Sigmoid colon (tissue), 6 donors: ENCODE measurements at regions not wholly inside any gene's neighbourhood (a gene's known extent, or its start where the extent isn't known, plus 50 kb on each side); places are given as distances from the start of the nearest gene placed in this dataset.
A peak's percentile ranks its signal among the peaks of the same experiment; 100 is the strongest.

Experiments
- DNase-seq: peaks from one replicate; pipeline ENCODE4 v3.0.0-alpha.2; 2019
- H3K27ac ChIP-seq, 4 donors: fragments of 200-600 bp; sonication (generic); one replicate each; pipeline ENCODE4 v1.5.1; 2016 to 2019; ENCODE audit warnings: mild to moderate bottlenecking in 1 of 4
- H3K27me3 ChIP-seq, 3 donors: fragments of 200-600 bp; sonication (generic); one replicate each; pipeline ENCODE4 v1.5.1; 2019; ENCODE audit warnings: mild to moderate bottlenecking in 1 of 3
- H3K36me3 ChIP-seq, 4 donors: fragments of 200-600 bp; sonication (generic); one replicate each; pipeline ENCODE4 v1.5.1; 2016 to 2019
- H3K4me1 ChIP-seq, 4 donors: fragments of 200-600 bp; sonication (generic); one replicate each; pipeline ENCODE4 v1.5.1; 2017 to 2019
- H3K4me3 ChIP-seq, 4 donors: fragments of 200-600 bp; sonication (generic); one replicate each; pipeline ENCODE4 v1.5.1; 2017 to 2019; ENCODE audit warnings: mild to moderate bottlenecking in 2 of 4, moderate library complexity in 1 of 4
- H3K9me3 ChIP-seq, 4 donors: fragments of 200-600 bp in 3 of 4; sonication (generic) in 3 of 4; one replicate each; pipeline versions ENCODE4 v1.5.1 to v1.6.1; 2013 to 2019
- EP300 ChIP-seq, 4 donors: sonication (generic); formaldehyde crosslinking; IDR thresholded peaks; one replicate each; pipeline ENCODE4 v1.6.1; 2017; ENCODE audit warnings: antibody characterized with exemption in 4 of 4
- POLR2A ChIP-seq, 2 donors: fragments of 450-650 bp; IDR thresholded peaks; one replicate each; pipeline ENCODE4 v1.6.1; 2016; ENCODE audit warnings: antibody characterized with exemption in 2 of 2, mild to moderate bottlenecking in 2 of 2, moderate library complexity in 2 of 2
- POLR2AphosphoS5 ChIP-seq, 4 donors: sonication (generic); formaldehyde crosslinking; IDR thresholded peaks; one replicate each; pipeline ENCODE4 v1.6.1; 2017; ENCODE audit warnings: antibody characterized with exemption in 4 of 4
- WGBS, 2 donors: extraction: QIAGEN DNeasy Blood & Tissue Kit; methylation state at CpG; one replicate each; pipeline ENCODE4 v1.1.7; 2013; 5-methylcytosine and 5-hydroxymethylcytosine counted together
- intact Hi-C: fragments of 100-400 bp; cut with DNase I; formaldehyde crosslinking; loops from one replicate; pipeline ENCODE4 v1.15.1; 2023
- TF ChIP-seq, protein P1 (sequence below), 4 experiments: fragments of 450-650 bp in 3 of 4; fragments of 200-600 bp in 1 of 4; IDR thresholded peaks; one replicate each; pipeline ENCODE4 v1.5.1; 2016 to 2019; ENCODE audit warnings: antibody characterized with exemption in 4 of 4, mild to moderate bottlenecking in 3 of 4, moderate library complexity in 2 of 4
- donor health status: healthy with polysubstance abuse.
- donor health status: healthy.

DNA sequence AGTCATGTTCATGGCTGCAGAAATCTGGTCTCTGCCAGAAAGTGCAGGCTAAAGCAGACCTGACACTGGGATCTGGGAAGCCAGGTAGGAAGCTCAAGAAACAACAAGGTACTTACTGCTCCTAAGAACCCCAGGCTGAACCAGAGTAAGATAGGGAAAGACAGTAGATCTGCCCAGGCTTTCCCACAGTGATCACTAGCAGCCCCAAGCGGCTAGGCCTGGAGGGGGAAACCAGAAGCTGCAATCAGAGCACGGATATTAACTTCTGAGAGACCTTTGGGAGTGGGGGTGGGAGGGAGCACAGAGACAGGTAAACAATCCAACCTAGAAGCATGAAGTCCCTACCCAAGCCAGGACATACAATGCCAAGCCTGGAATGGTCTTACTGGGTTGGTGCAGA, 135.2 kb upstream of the C11orf58 start:
- Histone ChIP-seq H3K4me3 (no peak overlapping the region), H3K27me3 (peaks cover 28 to 91% (median 55%) of the 10 kb centered on the region in 3 donors), H3K36me3 (no peaks in the 10 kb centered on the region), H3K9me3 (no peaks in the 10 kb centered on the region), H3K4me1 (peaks cover 0 to 43% (median 39%) of the 10 kb centered on the region in 4 donors), H3K27ac (peak overlapping the region in 1 of 4 donors; percentile 4)
- 81 to 87% methylated on average over 2 of the region's 2 CpGs for WGBS, 2 donors
- DNase-seq: no peak
- intact Hi-C loops: no loop called here
- TF ChIP-seq, protein P1, sequence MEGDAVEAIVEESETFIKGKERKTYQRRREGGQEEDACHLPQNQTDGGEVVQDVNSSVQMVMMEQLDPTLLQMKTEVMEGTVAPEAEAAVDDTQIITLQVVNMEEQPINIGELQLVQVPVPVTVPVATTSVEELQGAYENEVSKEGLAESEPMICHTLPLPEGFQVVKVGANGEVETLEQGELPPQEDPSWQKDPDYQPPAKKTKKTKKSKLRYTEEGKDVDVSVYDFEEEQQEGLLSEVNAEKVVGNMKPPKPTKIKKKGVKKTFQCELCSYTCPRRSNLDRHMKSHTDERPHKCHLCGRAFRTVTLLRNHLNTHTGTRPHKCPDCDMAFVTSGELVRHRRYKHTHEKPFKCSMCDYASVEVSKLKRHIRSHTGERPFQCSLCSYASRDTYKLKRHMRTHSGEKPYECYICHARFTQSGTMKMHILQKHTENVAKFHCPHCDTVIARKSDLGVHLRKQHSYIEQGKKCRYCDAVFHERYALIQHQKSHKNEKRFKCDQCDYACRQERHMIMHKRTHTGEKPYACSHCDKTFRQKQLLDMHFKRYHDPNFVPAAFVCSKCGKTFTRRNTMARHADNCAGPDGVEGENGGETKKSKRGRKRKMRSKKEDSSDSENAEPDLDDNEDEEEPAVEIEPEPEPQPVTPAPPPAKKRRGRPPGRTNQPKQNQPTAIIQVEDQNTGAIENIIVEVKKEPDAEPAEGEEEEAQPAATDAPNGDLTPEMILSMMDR (IDR thresholded peaks at IDR 0.05): no peak

DNA sequence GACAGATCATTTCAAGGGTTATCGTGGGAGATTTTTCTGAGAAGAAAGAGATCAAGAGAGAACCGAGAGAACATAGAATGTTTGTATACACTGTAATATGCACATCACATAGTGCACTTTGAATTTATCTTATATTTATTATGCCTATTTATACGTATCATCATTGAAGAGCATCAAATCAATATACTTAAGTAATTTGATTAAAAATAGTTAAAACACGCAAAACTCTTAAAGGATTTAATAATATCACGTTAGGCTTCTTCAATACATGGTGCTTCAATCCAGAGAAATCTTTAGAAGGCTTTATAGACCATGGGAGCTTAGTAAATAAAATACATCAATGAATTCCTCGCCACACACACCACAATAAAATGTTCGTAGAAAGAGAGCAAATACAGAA, 139.5 kb upstream of the C11orf58 start:
- H3K36me3 ChIP-seq: no peaks in the 10 kb centered on the region
- no peak overlapping the region for H3K27ac ChIP-seq
- intact Hi-C loops: no loop called here
- no peak for TF ChIP-seq POLR2AphosphoS5 (IDR thresholded peaks at IDR 0.05)
- TF ChIP-seq POLR2A (IDR thresholded peaks at IDR 0.05): no peak
- no peak for TF ChIP-seq EP300 (IDR thresholded peaks at IDR 0.05)
- TF ChIP-seq, protein P1 (IDR thresholded peaks at IDR 0.05): no peak
- H3K9me3 ChIP-seq: no peaks in the 10 kb centered on the region
- 87 to 89% methylated on average over 7 of the region's 7 CpGs for WGBS, 2 donors
- peaks cover 0 to 47% (median 18%) of the 10 kb centered on the region in 3 donors for H3K27me3 ChIP-seq
- no peak for DNase-seq
- H3K4me1 ChIP-seq: peaks cover 0 to 4% (median under 1%) of the 10 kb centered on the region in 4 donors
- no peak overlapping the region for H3K4me3 ChIP-seq

DNA sequence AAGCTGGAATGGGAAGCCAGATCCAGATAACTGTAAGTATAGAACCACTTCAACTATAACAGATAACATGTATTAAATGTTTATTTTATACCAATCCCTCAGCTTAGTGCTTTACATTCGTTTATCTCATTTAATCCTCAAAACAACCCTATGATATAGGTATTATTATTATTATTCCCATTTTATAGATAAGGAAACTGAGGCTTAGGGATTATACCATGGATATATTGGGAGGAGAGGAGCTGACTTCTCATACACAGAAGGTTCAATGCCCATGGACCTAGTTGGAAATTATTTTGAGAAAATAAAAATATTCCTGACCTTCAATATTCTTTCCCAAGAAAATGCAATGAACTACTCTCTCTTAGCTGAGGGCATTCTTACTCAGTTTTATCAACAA, 140.4 kb upstream of the C11orf58 start:
- no peak for TF ChIP-seq POLR2AphosphoS5 (IDR thresholded peaks at IDR 0.05)
- TF ChIP-seq POLR2A (IDR thresholded peaks at IDR 0.05): no peak
- TF ChIP-seq, protein P1 (IDR thresholded peaks at IDR 0.05): no peak
- TF ChIP-seq EP300 (IDR thresholded peaks at IDR 0.05): no peak
- 9 to 61% methylated on average over 1 of the region's 1 CpG for WGBS, 2 donors
- intact Hi-C loops: no loop called here

DNA sequence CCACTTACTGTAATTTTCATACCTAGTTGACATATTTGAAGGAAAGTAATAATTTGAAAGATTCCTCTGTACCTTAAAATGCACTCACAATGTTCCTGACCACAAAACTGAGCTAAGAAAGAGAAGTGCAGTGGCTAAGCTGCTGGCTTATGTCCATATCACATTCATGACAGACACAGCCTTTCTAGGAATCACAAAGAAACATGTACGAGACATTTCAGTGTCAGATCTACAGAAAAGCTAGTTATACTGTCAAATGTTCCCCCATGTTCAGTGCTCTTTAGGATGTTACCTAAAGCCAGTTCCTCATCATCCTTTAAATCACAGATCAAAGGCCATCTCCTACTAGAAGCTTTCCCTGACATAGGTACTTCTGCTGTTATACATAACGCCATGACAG, 142.2 kb upstream of the C11orf58 start:
- intact Hi-C loops: no loop called here
- no peaks in the 10 kb centered on the region for H3K4me1 ChIP-seq
- no peak overlapping the region for H3K4me3 ChIP-seq
- no peak overlapping the region for H3K27ac ChIP-seq
- DNase-seq: no peak
- TF ChIP-seq EP300 (IDR thresholded peaks at IDR 0.05) (no peak), POLR2AphosphoS5 (IDR thresholded peaks at IDR 0.05) (no peak), POLR2A (IDR thresholded peaks at IDR 0.05) (no peak)
- TF ChIP-seq, protein P1 (IDR thresholded peaks at IDR 0.05): no peak
- WGBS, 2 donors: 72 to 82% methylated on average over 2 of the region's 2 CpGs
- H3K9me3 ChIP-seq: no peaks in the 10 kb centered on the region
- peaks cover 0 to 21% (median 0%) of the 10 kb centered on the region in 3 donors for H3K27me3 ChIP-seq
- H3K36me3 ChIP-seq: no peaks in the 10 kb centered on the region

More for the DNA sequence above, 140.4 kb upstream of the C11orf58 start:
- peaks cover 0 to 38% (median 9%) of the 10 kb centered on the region in 3 donors for H3K27me3 ChIP-seq
- no peak overlapping the region for H3K27ac ChIP-seq
- H3K4me1 ChIP-seq: no peaks in the 10 kb centered on the region
- DNase-seq: no peak
- no peaks in the 10 kb centered on the region for H3K9me3 ChIP-seq
- H3K4me3 ChIP-seq: no peak overlapping the region
- H3K36me3 ChIP-seq: no peaks in the 10 kb centered on the region

DNA sequence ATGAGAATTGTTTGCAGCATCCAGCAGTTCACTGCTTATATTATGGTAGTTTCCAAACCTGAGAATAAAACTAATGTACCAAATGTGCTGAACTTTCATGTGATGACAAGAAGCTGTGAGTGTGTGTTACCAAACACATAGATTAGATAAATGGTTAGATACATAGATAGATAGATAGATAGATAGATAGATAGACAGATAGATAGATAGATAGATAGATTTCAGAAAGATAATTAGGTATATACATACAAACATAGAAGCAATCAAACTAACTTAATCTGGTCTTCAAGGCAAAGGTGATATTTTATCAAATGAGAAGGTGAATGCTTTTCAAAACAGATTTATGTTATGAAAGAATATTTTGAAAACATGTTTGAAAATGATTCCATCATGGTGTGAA, 147.3 kb upstream of the C11orf58 start:
- H3K27ac ChIP-seq: no peak overlapping the region
- H3K4me3 ChIP-seq: no peak overlapping the region
- intact Hi-C loops: no loop called here
- H3K36me3 ChIP-seq: no peaks in the 10 kb centered on the region
- TF ChIP-seq POLR2A (IDR thresholded peaks at IDR 0.05): no peak
- TF ChIP-seq POLR2AphosphoS5 (IDR thresholded peaks at IDR 0.05): no peak
- TF ChIP-seq, protein P1 (IDR thresholded peaks at IDR 0.05): no peak
- TF ChIP-seq EP300 (IDR thresholded peaks at IDR 0.05): no peak
- no peak for DNase-seq
- H3K4me1 ChIP-seq: no peaks in the 10 kb centered on the region
- no peaks in the 10 kb centered on the region for H3K27me3 ChIP-seq
- no peaks in the 10 kb centered on the region for H3K9me3 ChIP-seq
